Pancreas (tissue), 10 donors: ENCODE measurements at regions not wholly inside any gene's neighbourhood (a gene's known extent, or its start where the extent isn't known, plus 50 kb on each side); places are given as distances from the start of the nearest gene placed in this dataset.

ENCODE experiments used
- ATAC-seq, 4 donors: fragments of 200-7000 bp; cut with Tn5 transposase; one replicate each; pipeline versions ENCODE4 v1.8.0 to v1.9.1; 2020; ENCODE audit warnings: mild to moderate bottlenecking in 4 of 4, moderate library complexity in 4 of 4
- DNase-seq, 6 donors: peaks; one replicate each; pipeline ENCODE4 v3.0.0-alpha.2; 2020
- FAIRE-seq: peaks from 2 replicates; lab custom pipeline; 2012; peaks lifted over from hg19 to GRCh38; lab: Jason Lieb, UNC
- H3K27ac ChIP-seq, 4 donors: fragments of 200-600 bp; sonication (generic); 1 replicate in 3 of 4; 2 replicates in 1 of 4; pipeline versions ENCODE4 v1.5.0 to v1.8.0; 2020
- H3K27me3 ChIP-seq, 4 donors: fragments of 200-600 bp; one replicate each; pipeline ENCODE4 v1.8.0; 2021
- H3K36me3 ChIP-seq, 3 donors: fragments of 200-600 bp; sonication (generic) in 1 of 3; one replicate each; pipeline versions ENCODE4 v1.5.0 to v1.8.0; 2020 to 2021
- H3K4me1 ChIP-seq, 3 donors: fragments of 200-600 bp; one replicate each; pipeline ENCODE4 v1.8.0; 2021
- H3K4me3 ChIP-seq, 4 donors: fragments of 200-600 bp; sonication (generic) in 2 of 4; one replicate each; pipeline versions ENCODE4 v1.5.0 to v1.8.0; 2020 to 2021
- H3K9me3 ChIP-seq, 4 donors: fragments of 200-600 bp; one replicate each; pipeline ENCODE4 v1.8.0; 2021
- CTCF ChIP-seq, 4 donors: fragments of 200-600 bp; sonication (generic) in 3 of 4; IDR thresholded peaks; one replicate each; pipeline versions ENCODE4 v1.5.0 to v1.8.0; 2021; ENCODE audit warnings: antibody characterized with exemption in 4 of 4
- WGBS, 2 donors: extraction: QIAGEN DNeasy Blood & Tissue Kit; methylation state at CpG; one replicate each; pipeline ENCODE4 v1.1.7; 2013; 5-methylcytosine and 5-hydroxymethylcytosine counted together
- intact Hi-C, 3 donors: fragments of 100-400 bp; cut with DNase I; formaldehyde crosslinking; loops; one replicate each; pipeline versions ENCODE4 v1.11.1 to v1.14.2; 2022
- donor health status: healthy with polysubstance abuse.
- donor health status: DM: no; HTN: no; CAD: no; lungs with moderate emphysema.
- donor health status: DM: no; HTN: no; CAD: no.
- donor health status: control.
- donor health status: control.
- donor health status: Bipolar disorder and iron deficiency.
- donor health status: DM: yes; HTN: yes; CAD: no.
- donor health status: DM: no; HTN: no; CAD: no.
- donor health status: DM: no; HTN: no; CAD: no.
- donor health status: DM: yes; HTN: yes; CAD: no.

GRCh38 chr13:99065235-99066015 is 87.6 kb upstream of the DOCK9 start:
- Histone ChIP-seq H3K4me3 (no peak overlapping the region), H3K27ac (no peak overlapping the region), H3K36me3 (no peaks in the 10 kb centered on the region), H3K27me3 (no peaks in the 10 kb centered on the region), H3K9me3 (no peaks in the 10 kb centered on the region), H3K4me1 (peaks cover 0 to 10% (median 6%) of the 10 kb centered on the region in 3 donors)
- ATAC-seq: peak in 1 of 4 donors; percentile 26
- no peak for TF ChIP-seq CTCF (IDR thresholded peaks at IDR 0.05)
- DNase-seq: no peak
- FAIRE-seq: no peak
- intact Hi-C loops: no loop called here
- 68 to 74% methylated on average over 7 of the region's 7 CpGs for WGBS, 2 donors

- H3K36me3 ChIP-seq: no peaks in the 10 kb centered on the region
- ATAC-seq (no peak), FAIRE-seq (no peak), DNase-seq (no peak)
- TF ChIP-seq CTCF (IDR thresholded peaks at IDR 0.05): no peak
- peaks cover 0 to 10% (median 6%) of the 10 kb centered on the region in 3 donors for H3K4me1 ChIP-seq
- no peaks in the 10 kb centered on the region for H3K27me3 ChIP-seq
- no peak overlapping the region for H3K4me3 ChIP-seq
- no peak overlapping the region for H3K27ac ChIP-seq
- 87 to 91% methylated on average over 1 of the region's 1 CpG for WGBS, 2 donors
- H3K9me3 ChIP-seq: no peaks in the 10 kb centered on the region
- intact Hi-C loops: no loop called here
Observed at GRCh38 chr13:99066219-99066618, 88.4 kb upstream of the DOCK9 start.

DNA sequence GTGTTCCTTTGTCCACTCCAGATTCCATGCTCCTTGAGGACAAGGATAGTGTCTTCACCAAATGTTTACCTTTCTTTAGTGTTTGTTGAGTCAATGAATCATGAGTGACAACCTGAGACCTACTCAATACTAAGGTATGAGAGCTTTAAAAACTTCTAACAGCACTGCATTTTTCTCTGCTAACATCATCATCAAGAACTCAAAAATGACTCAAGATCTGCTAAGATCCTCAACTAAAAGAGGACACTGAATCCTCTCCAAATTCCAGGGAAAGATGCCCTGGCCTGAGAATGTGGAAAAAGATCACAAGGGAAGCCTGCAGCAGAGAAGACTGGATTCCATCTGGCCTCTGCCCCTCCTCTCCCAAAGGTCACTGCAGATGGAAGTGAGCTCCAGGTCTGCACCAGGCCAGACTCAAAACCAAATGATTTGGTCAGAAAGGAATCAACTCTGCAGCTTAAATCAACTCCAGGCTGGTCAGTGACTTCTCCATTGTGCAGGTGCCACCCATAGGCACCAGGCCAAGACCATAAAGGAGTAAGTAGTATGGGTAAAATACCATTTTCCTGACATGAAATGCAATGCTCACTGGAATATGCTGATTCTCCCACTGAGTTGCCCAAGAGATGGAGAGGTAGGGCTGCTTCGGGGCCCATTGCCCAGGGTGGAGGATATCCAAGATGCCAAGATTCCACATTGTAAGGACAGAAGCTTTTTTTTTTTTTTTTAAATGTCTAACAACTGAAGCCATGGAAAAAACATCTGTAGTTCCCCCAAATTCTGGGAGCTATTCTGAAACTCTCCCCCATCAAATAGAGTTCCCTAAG is 89.5 kb upstream of the DOCK9 start:
- H3K27ac ChIP-seq: no peak overlapping the region
- FAIRE-seq (no peak), ATAC-seq (no peak)

GRCh38 chr13:99071211-99071610 is 93.3 kb upstream of the DOCK9 start:
- intact Hi-C loops: no loop called here
- WGBS, 2 donors: 85 to 87% methylated on average over 2 of the region's 2 CpGs
- no peaks in the 10 kb centered on the region for H3K27me3 ChIP-seq
- no peaks in the 10 kb centered on the region for H3K4me1 ChIP-seq
- H3K4me3 ChIP-seq: no peak overlapping the region
- no peak for FAIRE-seq
- H3K9me3 ChIP-seq: no peaks in the 10 kb centered on the region
- DNase-seq: no peak
- no peak overlapping the region for H3K27ac ChIP-seq
- no peak for TF ChIP-seq CTCF (IDR thresholded peaks at IDR 0.05)
- no peak for ATAC-seq
- no peaks in the 10 kb centered on the region for H3K36me3 ChIP-seq

More for the DNA sequence above, 89.5 kb upstream of the DOCK9 start:
- intact Hi-C loops: no loop called here
- H3K36me3 ChIP-seq: no peaks in the 10 kb centered on the region
- no peaks in the 10 kb centered on the region for H3K27me3 ChIP-seq
- no peak for TF ChIP-seq CTCF (IDR thresholded peaks at IDR 0.05)
- no peaks in the 10 kb centered on the region for H3K9me3 ChIP-seq
- H3K4me1 ChIP-seq: peaks cover 0 to 10% (median 6%) of the 10 kb centered on the region in 3 donors
- 96 to 98% methylated on average over 1 of the region's 1 CpG for WGBS, 2 donors
- no peak for DNase-seq
- H3K4me3 ChIP-seq: no peak overlapping the region
